Mesenchymal stem cell (in vitro differentiated cells and primary cell): ENCODE measurements at regions not wholly inside any gene's neighbourhood (a gene's known extent, or its start where the extent isn't known, plus 50 kb on each side); places are given as distances from the start of the nearest gene placed in this dataset.
A peak's percentile ranks its signal among the peaks of the same experiment; 100 is the strongest.

Experiments
- DNase-seq: peaks from one replicate; pipeline ENCODE4 v3.0.0-alpha.2; 2013
- H2AFZ ChIP-seq: one replicate; pipeline ENCODE4 v1.6.1; 2013; ENCODE audit warnings: low read depth, mild to moderate bottlenecking, control low read depth, inconsistent platforms, low read length, moderate library complexity
- H2AK5ac ChIP-seq: 2 replicates; pipeline ENCODE4 v1.6.1; 2013; ENCODE audit warnings: low read length, moderate library complexity, mild to moderate bottlenecking, inconsistent platforms; ENCODE audit not compliant: severe bottlenecking
- H2BK120ac ChIP-seq: one replicate; pipeline ENCODE4 v1.6.1; 2013; ENCODE audit warnings: low read depth, mild to moderate bottlenecking, inconsistent platforms, low read length, moderate library complexity
- H2BK12ac ChIP-seq, 2 experiments: one replicate each; pipeline ENCODE4 v1.6.1; 2013; ENCODE audit warnings: inconsistent platforms in 2 of 2, low read length in 2 of 2, mild to moderate bottlenecking in 2 of 2, moderate library complexity in 2 of 2, control low read depth in 1 of 2
- H2BK15ac ChIP-seq: one replicate; pipeline ENCODE4 v1.6.1; 2013; ENCODE audit warnings: mild to moderate bottlenecking, low read depth, inconsistent platforms; ENCODE audit not compliant: poor library complexity, severe bottlenecking
- H2BK5ac ChIP-seq: 2 replicates; pipeline ENCODE4 v1.6.1; 2013; ENCODE audit warnings: low read depth, mild to moderate bottlenecking, low read length, control low read depth, inconsistent platforms; ENCODE audit not compliant: poor library complexity, severe bottlenecking
- H3K14ac ChIP-seq, 2 experiments: one replicate each; pipeline ENCODE4 v1.6.1; 2013; ENCODE audit warnings: inconsistent platforms in 2 of 2, low read length in 2 of 2, control low read depth in 1 of 2, mild to moderate bottlenecking in 1 of 2, moderate library complexity in 1 of 2
- H3K18ac ChIP-seq, 2 experiments: one replicate each; pipeline ENCODE4 v1.6.1; 2013; ENCODE audit warnings: inconsistent platforms in 2 of 2, low read length in 2 of 2, control low read depth in 1 of 2, low read depth in 1 of 2, mild to moderate bottlenecking in 1 of 2
- H3K23ac ChIP-seq, 2 experiments: one replicate each; pipeline ENCODE4 v1.6.1; 2013; ENCODE audit warnings: inconsistent platforms in 2 of 2, low read length in 2 of 2, mild to moderate bottlenecking in 2 of 2, moderate library complexity in 2 of 2, control low read depth in 1 of 2
- H3K27ac ChIP-seq: 2 replicates; pipeline ENCODE4 v1.5.1; 2013; ENCODE audit warnings: mild to moderate bottlenecking, moderate library complexity, low read length, control low read depth, inconsistent platforms; ENCODE audit not compliant: poor library complexity, severe bottlenecking
- H3K27me3 ChIP-seq, 2 experiments: 2 replicates each; pipeline versions ENCODE4 v1.6.1 to v1.7.0; 2013; ENCODE audit warnings: low read length in 2 of 2, mild to moderate bottlenecking in 2 of 2, moderate library complexity in 2 of 2, control low read depth in 1 of 2, inconsistent platforms in 1 of 2; ENCODE audit not compliant: control insufficient read depth in 1 of 2, insufficient read depth in 1 of 2
- H3K36me3 ChIP-seq, 2 experiments: 2 replicates each; pipeline versions ENCODE4 v1.6.1 to v1.7.0; 2013; ENCODE audit warnings: low read length in 2 of 2, control low read depth in 1 of 2, inconsistent platforms in 1 of 2, low read depth in 1 of 2, mild to moderate bottlenecking in 1 of 2; ENCODE audit not compliant: insufficient read depth in 2 of 2, control insufficient read depth in 1 of 2
- H3K4ac ChIP-seq, 2 experiments: one replicate each; pipeline ENCODE4 v1.6.1; 2013; ENCODE audit warnings: inconsistent platforms in 2 of 2, low read length in 2 of 2, mild to moderate bottlenecking in 2 of 2, moderate library complexity in 2 of 2, control low read depth in 1 of 2, low read depth in 1 of 2
- H3K4me1 ChIP-seq: 2 replicates; pipeline ENCODE4 v1.6.1; 2013; ENCODE audit warnings: low read depth, low read length, control low read depth; ENCODE audit not compliant: control insufficient read depth, insufficient read depth
- H3K4me2 ChIP-seq: 2 replicates; pipeline ENCODE4 v1.6.1; 2013; ENCODE audit warnings: low read length, mild to moderate bottlenecking, inconsistent platforms; ENCODE audit not compliant: poor library complexity, severe bottlenecking
- H3K4me3 ChIP-seq, 2 experiments: 2 replicates each; pipeline versions ENCODE4 v1.5.1 to v1.7.0; 2013; ENCODE audit warnings: low read length in 2 of 2, mild to moderate bottlenecking in 2 of 2, control low read depth in 1 of 2, low read depth in 1 of 2; ENCODE audit not compliant: insufficient read depth in 1 of 2
- H3K79me1 ChIP-seq: replicated peaks from 2 replicates; pipeline ENCODE4 v1.6.1; 2013; ENCODE audit warnings: mild to moderate bottlenecking, control low read depth, low read length, inconsistent platforms; ENCODE audit not compliant: poor library complexity, severe bottlenecking
- H3K9ac ChIP-seq: 2 replicates; pipeline ENCODE4 v1.7.0; 2013; ENCODE audit warnings: mild to moderate bottlenecking, low read length, moderate library complexity
- H3K9me3 ChIP-seq: 2 replicates; pipeline ENCODE4 v1.7.0; 2013; ENCODE audit warnings: mild to moderate bottlenecking, low read length; ENCODE audit not compliant: control insufficient read depth
- H4K8ac ChIP-seq: one replicate; pipeline ENCODE4 v1.6.1; 2013; ENCODE audit warnings: inconsistent platforms, mild to moderate bottlenecking, low read length, moderate library complexity
- H4K91ac ChIP-seq: one replicate; pipeline ENCODE4 v1.6.1; 2013; ENCODE audit warnings: mild to moderate bottlenecking, low read length, inconsistent platforms
- WGBS: methylation state at CpG from one replicate; pipeline ENCODE4 v1.1.7; 2013; ENCODE audit warnings: mixed read lengths; 5-methylcytosine and 5-hydroxymethylcytosine counted together

- Histone ChIP-seq H2BK5ac (no peak overlapping the region), H3K27ac (no peak overlapping the region), H3K9ac (no peak overlapping the region), H3K4me2 (no peak overlapping the region), H3K4me1 (peaks cover 13% of the 10 kb centered on the region), H2BK15ac (no peak overlapping the region), H3K9me3 (peaks cover 3% of the 10 kb centered on the region), H3K14ac (no peak overlapping the region), H3K36me3 (no peaks in the 10 kb centered on the region), H3K4ac (no peak overlapping the region), H4K8ac (no peak overlapping the region), H3K23ac (no peak overlapping the region), H2AK5ac (no peak overlapping the region), H2BK12ac (no peak overlapping the region), H3K4me3 (no peak overlapping the region), H3K18ac (no peak overlapping the region), H2AFZ (no peak overlapping the region), H4K91ac (peak overlapping the region; percentile 18), H3K27me3 (peaks cover 0 to 4% of the 10 kb centered on the region in 2 experiments), H2BK120ac (no peak overlapping the region), H3K79me1 (no peaks in the 10 kb centered on the region)
- no peak for DNase-seq
- WGBS: 60% methylated on average over 12 of the region's 12 CpGs
These were observed 114.0 kb downstream of the LHX2 start for GRCh38 chr9:124125651-124125977.

- Histone ChIP-seq H2BK15ac (peak overlapping the region; percentile 15), H4K8ac (no peak overlapping the region), H3K79me1 (no peaks in the 10 kb centered on the region), H3K4ac (no peak overlapping the region), H4K91ac (no peak overlapping the region), H2AK5ac (peak overlapping the region; percentile 34), H3K4me1 (peaks cover 14% of the 10 kb centered on the region), H2BK120ac (no peak overlapping the region), H3K27ac (no peak overlapping the region), H3K9me3 (no peaks in the 10 kb centered on the region), H3K23ac (no peak overlapping the region), H2AFZ (no peak overlapping the region), H3K9ac (no peak overlapping the region), H3K36me3 (no peaks in the 10 kb centered on the region), H3K4me2 (no peak overlapping the region), H3K18ac (peak overlapping the region; percentile 21 to 23), H3K4me3 (no peak overlapping the region), H2BK12ac (peak overlapping the region in 1 of 2 experiments; percentile 69), H2BK5ac (no peak overlapping the region), H3K27me3 (peaks cover 0 to 4% of the 10 kb centered on the region in 2 experiments), H3K14ac (no peak overlapping the region)
- peak; percentile 69 for DNase-seq
- 34% methylated on average over 19 of the region's 19 CpGs for WGBS
These were observed 115.4 kb downstream of the LHX2 start for GRCh38 chr9:124126648-124127646.

- peak; percentile 33 for DNase-seq
- Histone ChIP-seq H2BK120ac (no peak overlapping the region), H4K91ac (no peak overlapping the region), H3K18ac (no peak overlapping the region), H3K27me3 (peaks cover 0 to 4% of the 10 kb centered on the region in 2 experiments), H3K36me3 (no peaks in the 10 kb centered on the region), H3K9me3 (no peaks in the 10 kb centered on the region), H4K8ac (no peak overlapping the region), H3K9ac (no peak overlapping the region), H3K4me1 (peaks cover 12% of the 10 kb centered on the region), H2BK5ac (no peak overlapping the region), H2AFZ (no peak overlapping the region), H3K79me1 (no peaks in the 10 kb centered on the region), H3K4me3 (no peak overlapping the region), H2BK12ac (no peak overlapping the region), H2BK15ac (no peak overlapping the region), H2AK5ac (no peak overlapping the region), H3K23ac (no peak overlapping the region), H3K14ac (no peak overlapping the region), H3K4ac (no peak overlapping the region), H3K27ac (no peak overlapping the region), H3K4me2 (no peak overlapping the region)
- WGBS: 58% methylated on average over 12 of the region's 12 CpGs
These were observed 117.1 kb downstream of the LHX2 start for GRCh38 chr9:124128568-124129166.

GRCh38 chr9:124130277-124131075 lies 118.9 kb downstream of the LHX2 start:
- Histone ChIP-seq H2AK5ac (no peak overlapping the region), H3K18ac (no peak overlapping the region), H3K14ac (no peak overlapping the region), H3K4me3 (no peak overlapping the region), H2BK5ac (no peak overlapping the region), H3K4me1 (peaks cover 10% of the 10 kb centered on the region), H2BK15ac (no peak overlapping the region), H3K79me1 (no peaks in the 10 kb centered on the region), H2BK12ac (no peak overlapping the region), H3K23ac (no peak overlapping the region), H4K8ac (no peak overlapping the region), H3K27me3 (no peaks in the 10 kb centered on the region), H3K9me3 (no peaks in the 10 kb centered on the region), H3K4ac (no peak overlapping the region), H2AFZ (no peak overlapping the region), H3K27ac (no peak overlapping the region), H3K4me2 (no peak overlapping the region), H3K9ac (no peak overlapping the region), H2BK120ac (no peak overlapping the region), H3K36me3 (no peaks in the 10 kb centered on the region), H4K91ac (no peak overlapping the region)
- WGBS: 90% methylated on average over 16 of the region's 18 CpGs
- DNase-seq: no peak
